ENCODE measurements at regions not wholly inside any gene's neighbourhood (a gene's known extent, or its start where the extent isn't known, plus 50 kb on each side); places are given as distances from the start of the nearest gene placed in this dataset.

DNA sequence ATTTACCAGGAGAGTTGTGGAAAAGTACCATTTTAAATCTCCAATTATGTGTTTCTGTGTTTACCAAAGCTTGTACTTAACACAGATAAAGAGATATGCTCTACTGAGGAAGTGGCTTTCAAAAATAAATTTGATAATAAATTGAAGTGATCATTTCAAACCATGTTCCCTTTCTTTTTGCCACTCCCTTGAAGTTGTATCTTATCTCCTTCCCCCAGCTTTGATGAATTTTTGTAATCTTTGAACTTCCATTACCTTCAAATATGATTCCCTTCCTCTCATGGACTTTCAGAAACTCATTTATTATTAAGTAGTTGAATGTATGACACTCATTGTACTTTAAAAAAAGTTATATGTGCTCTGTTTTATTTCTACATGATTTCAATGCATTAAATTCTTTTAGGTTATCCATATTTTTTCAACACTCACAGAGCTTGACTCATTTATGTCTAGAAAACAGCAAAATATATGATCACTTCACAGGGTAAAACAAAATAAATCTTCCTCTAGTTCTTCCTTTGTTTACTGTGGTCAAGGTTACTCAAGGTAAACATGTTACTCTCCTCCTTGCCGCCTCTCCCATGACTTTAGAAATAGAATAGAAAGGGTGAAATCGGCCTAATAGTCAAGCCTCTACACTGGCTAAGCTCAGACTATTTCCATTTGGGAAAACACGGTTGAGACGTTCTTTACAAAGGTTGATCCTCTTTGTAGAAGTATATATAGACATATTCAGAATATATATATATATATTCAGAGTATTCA is 251.2 kb upstream of the SPRY2 start:
- intact Hi-C loops (cut with DNase I) = no loop called here
- no peak for DNase-seq
- no peak overlapping the region for H3K27ac ChIP-seq
- H3K9me3 ChIP-seq (replicated peaks in 1 of 3) = no peaks in the 10 kb centered on the region
- H3K4me1 ChIP-seq (replicated peaks in 1 of 2) = peaks cover 0 to 7% of the 10 kb centered on the region in 2 donors
- 80 to 83% (median 81%) methylated on average over 4 of the region's 4 CpGs for WGBS, 4 donors
- H3K4me3 ChIP-seq = no peak overlapping the region
- H3K27me3 ChIP-seq = no peaks in the 10 kb centered on the region
- H3K36me3 ChIP-seq (replicated peaks in 1 of 2) = no peaks in the 10 kb centered on the region
- no peak for TF ChIP-seq POLR2A (IDR thresholded peaks at IDR 0.05)
- TF ChIP-seq, protein P1, sequence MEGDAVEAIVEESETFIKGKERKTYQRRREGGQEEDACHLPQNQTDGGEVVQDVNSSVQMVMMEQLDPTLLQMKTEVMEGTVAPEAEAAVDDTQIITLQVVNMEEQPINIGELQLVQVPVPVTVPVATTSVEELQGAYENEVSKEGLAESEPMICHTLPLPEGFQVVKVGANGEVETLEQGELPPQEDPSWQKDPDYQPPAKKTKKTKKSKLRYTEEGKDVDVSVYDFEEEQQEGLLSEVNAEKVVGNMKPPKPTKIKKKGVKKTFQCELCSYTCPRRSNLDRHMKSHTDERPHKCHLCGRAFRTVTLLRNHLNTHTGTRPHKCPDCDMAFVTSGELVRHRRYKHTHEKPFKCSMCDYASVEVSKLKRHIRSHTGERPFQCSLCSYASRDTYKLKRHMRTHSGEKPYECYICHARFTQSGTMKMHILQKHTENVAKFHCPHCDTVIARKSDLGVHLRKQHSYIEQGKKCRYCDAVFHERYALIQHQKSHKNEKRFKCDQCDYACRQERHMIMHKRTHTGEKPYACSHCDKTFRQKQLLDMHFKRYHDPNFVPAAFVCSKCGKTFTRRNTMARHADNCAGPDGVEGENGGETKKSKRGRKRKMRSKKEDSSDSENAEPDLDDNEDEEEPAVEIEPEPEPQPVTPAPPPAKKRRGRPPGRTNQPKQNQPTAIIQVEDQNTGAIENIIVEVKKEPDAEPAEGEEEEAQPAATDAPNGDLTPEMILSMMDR (IDR thresholded peaks at IDR 0.05) = no peak

DNA sequence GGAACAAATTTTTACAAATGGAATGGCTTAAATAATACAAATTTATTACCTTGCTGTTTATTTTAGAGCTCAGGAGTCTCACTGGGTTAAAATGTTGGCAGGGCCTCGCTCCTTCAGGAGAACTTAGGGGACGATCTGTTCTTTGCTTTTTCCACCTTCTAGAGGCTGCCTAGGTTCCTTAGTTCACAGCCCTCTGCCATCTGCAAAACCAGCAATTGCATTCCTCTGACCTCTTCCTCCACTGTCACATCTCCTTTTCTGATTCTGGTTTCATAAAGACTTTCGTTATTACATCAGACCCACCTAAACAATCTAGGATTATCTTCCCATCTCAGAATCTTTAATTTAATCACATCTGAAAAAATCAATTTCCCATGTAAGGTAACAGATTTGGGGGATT is 249.6 kb upstream of the SPRY2 start:
- no peaks in the 10 kb centered on the region for H3K9me3 ChIP-seq (replicated peaks in 1 of 3)
- H3K36me3 ChIP-seq (replicated peaks in 1 of 2) = no peaks in the 10 kb centered on the region
- intact Hi-C loops (cut with DNase I) = no loop called here
- DNase-seq = no peak
- 85 to 93% (median 90%) methylated on average over 3 of the region's 3 CpGs for WGBS, 4 donors
- H3K27me3 ChIP-seq = no peaks in the 10 kb centered on the region
- no peak overlapping the region for H3K27ac ChIP-seq
- H3K4me3 ChIP-seq = no peak overlapping the region
- TF ChIP-seq, protein P1 (IDR thresholded peaks at IDR 0.05) = no peak
- TF ChIP-seq POLR2A (IDR thresholded peaks at IDR 0.05) = no peak
- H3K4me1 ChIP-seq (replicated peaks in 1 of 2) = peaks cover 0 to 7% of the 10 kb centered on the region in 2 donors

DNA sequence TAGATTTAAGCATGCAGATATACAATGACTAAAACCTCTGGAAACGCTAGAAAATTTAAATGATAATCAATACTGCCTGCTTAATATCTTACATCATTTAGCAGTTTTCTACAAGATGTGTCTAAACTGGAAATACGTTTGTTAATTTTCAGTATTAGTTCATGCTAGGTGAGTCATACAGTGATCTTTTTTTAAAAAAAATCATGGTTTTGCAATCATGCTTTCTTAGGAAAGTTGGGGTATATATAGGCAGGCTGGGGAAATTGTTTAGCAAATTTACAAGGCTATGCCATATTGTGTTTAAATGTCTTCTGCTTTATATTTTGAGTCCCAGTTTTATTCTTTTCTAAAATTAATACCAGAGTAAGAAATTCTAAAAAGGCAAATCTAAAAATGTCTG is 245.4 kb upstream of the SPRY2 start:
- H3K27ac ChIP-seq = no peak overlapping the region
- DNase-seq = no peak
- intact Hi-C loops (cut with DNase I) = no loop called here
- no peak overlapping the region for H3K4me3 ChIP-seq
- TF ChIP-seq, protein P1 (IDR thresholded peaks at IDR 0.05) = no peak
- TF ChIP-seq POLR2A (IDR thresholded peaks at IDR 0.05) = no peak
- no peaks in the 10 kb centered on the region for H3K27me3 ChIP-seq
- H3K4me1 ChIP-seq (replicated peaks in 1 of 2) = no peaks in the 10 kb centered on the region
- 54 to 60% (median 57%) methylated on average over 2 of the region's 2 CpGs for WGBS, 4 donors
- H3K36me3 ChIP-seq (replicated peaks in 1 of 2) = no peaks in the 10 kb centered on the region
- H3K9me3 ChIP-seq (replicated peaks in 1 of 3) = no peaks in the 10 kb centered on the region

DNA sequence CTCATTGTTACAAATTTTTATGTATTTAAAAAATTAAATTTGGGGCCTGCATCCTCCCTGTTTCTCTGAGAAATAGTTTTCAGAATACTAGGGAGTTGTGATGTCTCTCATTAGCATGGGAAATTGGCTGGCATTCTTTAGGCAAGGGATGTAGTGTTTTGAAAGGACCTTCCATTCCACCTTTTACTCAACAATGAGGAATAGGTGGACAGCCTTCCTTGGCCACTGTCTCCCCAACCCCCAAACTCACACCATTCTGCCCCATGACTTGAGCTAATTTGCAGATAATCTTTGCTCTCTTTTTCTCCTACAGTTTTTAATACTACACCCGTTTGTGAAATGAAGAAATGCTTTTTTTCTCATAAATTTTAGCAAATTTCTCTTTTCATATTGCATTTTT is 244.6 kb upstream of the SPRY2 start:
- H3K36me3 ChIP-seq (replicated peaks in 1 of 2) = no peaks in the 10 kb centered on the region
- no peak overlapping the region for H3K4me3 ChIP-seq
- intact Hi-C loops (cut with DNase I) = no loop called here
- no peaks in the 10 kb centered on the region for H3K9me3 ChIP-seq (replicated peaks in 1 of 3)
- H3K27ac ChIP-seq = no peak overlapping the region
- no peak for DNase-seq
- WGBS, 4 donors = 68 to 84% (median 72%) methylated on average over 1 of the region's 1 CpG
- H3K4me1 ChIP-seq (replicated peaks in 1 of 2) = no peaks in the 10 kb centered on the region
- TF ChIP-seq POLR2A (IDR thresholded peaks at IDR 0.05) = no peak
- TF ChIP-seq, protein P1 (IDR thresholded peaks at IDR 0.05) = no peak
- H3K27me3 ChIP-seq = no peaks in the 10 kb centered on the region
